Thyroid gland (tissue), 4 donors: ENCODE measurements at regions not wholly inside any gene's neighbourhood (a gene's known extent, or its start where the extent isn't known, plus 50 kb on each side); places are given as distances from the start of the nearest gene placed in this dataset.
"Not testable (repeated sequence)": the region's sequence is repeated elsewhere in the genome, so short reads cannot be mapped to it uniquely, and the experiment has no call there.

Experiments
- DNase-seq, 2 donors: peaks; one replicate each; pipeline ENCODE4 v3.0.0-alpha.2; 2019
- H3K27ac ChIP-seq, 3 donors: fragments of 200-600 bp; sonication (generic); 1 replicate in 2 of 3; 2 replicates in 1 of 3; pipeline ENCODE4 v1.5.1; 2016 to 2019; ENCODE audit warnings: mild to moderate bottlenecking in 1 of 3, moderate library complexity in 1 of 3
- H3K27me3 ChIP-seq: fragments of 200-600 bp; sonication (generic); one replicate; pipeline ENCODE4 v1.5.1; 2019
- H3K36me3 ChIP-seq, 2 donors: fragments of 200-600 bp; sonication (generic); one replicate each; pipeline ENCODE4 v1.5.1; 2016 to 2019
- H3K4me1 ChIP-seq, 2 donors: fragments of 200-600 bp; sonication (generic); one replicate each; pipeline ENCODE4 v1.5.1; 2017 to 2019
- H3K4me3 ChIP-seq, 3 donors: fragments of 200-600 bp; sonication (generic); replicated peaks in 1 of 3; 1 replicate in 2 of 3; 2 replicates in 1 of 3; pipeline ENCODE4 v1.5.1; 2016; ENCODE audit warnings: mild to moderate bottlenecking in 1 of 3
- H3K9me3 ChIP-seq: fragments of 200-600 bp; sonication (generic); one replicate; pipeline ENCODE4 v1.5.1; 2017
- CTCF ChIP-seq, 6 experiments: fragments of 200-600 bp in 3 of 6; fragments of 450-650 bp in 3 of 6; sonication (generic) in 3 of 6; IDR thresholded peaks; one replicate each; pipeline ENCODE4 v1.5.1; 2016 to 2019; ENCODE audit warnings: antibody characterized with exemption in 6 of 6, mild to moderate bottlenecking in 2 of 6, inconsistent platforms in 1 of 6, moderate library complexity in 1 of 6
- POLR2A ChIP-seq, 2 donors: fragments of 450-650 bp; IDR thresholded peaks; one replicate each; pipeline ENCODE4 v1.6.1; 2017; ENCODE audit warnings: antibody characterized with exemption in 2 of 2, mild to moderate bottlenecking in 2 of 2, moderate library complexity in 1 of 2
- WGBS, 2 donors: methylation state at CpG; one replicate each; pipeline ENCODE4 v1.1.5; 2017; 5-methylcytosine and 5-hydroxymethylcytosine counted together
- intact Hi-C: fragments of 100-400 bp; cut with DNase I; formaldehyde crosslinking; loops from one replicate; pipeline ENCODE4 v1.15.1; 2023

- Histone ChIP-seq H3K4me3 (no peak overlapping the region), H3K36me3 (no peaks in the 10 kb centered on the region), H3K27ac (no peak overlapping the region), H3K9me3 (no peaks in the 10 kb centered on the region), H3K27me3 (no peaks in the 10 kb centered on the region), H3K4me1 (no peaks in the 10 kb centered on the region)
- TF ChIP-seq CTCF (IDR thresholded peaks at IDR 0.05) = no peak
- TF ChIP-seq POLR2A (IDR thresholded peaks at IDR 0.05) = no peak
- WGBS, 2 donors = 70 to 85% methylated on average over 6 of the region's 6 CpGs
- intact Hi-C loops = no loop called here
- no peak for DNase-seq
Observed at GRCh38 chr13:21910546-21910945, 239.7 kb downstream of the FGF9 start.

GRCh38 chr13:21911646-21912298 is 240.9 kb downstream of the FGF9 start:
- WGBS, 2 donors = 78 to 93% methylated on average over 5 to 6 of the region's 6 CpGs
- TF ChIP-seq POLR2A (IDR thresholded peaks at IDR 0.05) (no peak), CTCF (IDR thresholded peaks at IDR 0.05) (no peak)
- Histone ChIP-seq H3K27me3 (no peaks in the 10 kb centered on the region), H3K36me3 (no peaks in the 10 kb centered on the region), H3K4me3 (no peak overlapping the region), H3K9me3 (no peaks in the 10 kb centered on the region), H3K27ac (no peak overlapping the region), H3K4me1 (no peaks in the 10 kb centered on the region)
- DNase-seq = no peak
- intact Hi-C loops = no loop called here

GRCh38 chr13:21913010-21913409 is 242.1 kb downstream of the FGF9 start:
- WGBS, 2 donors = 65 to 68% methylated on average over 8 of the region's 8 CpGs
- H3K27ac ChIP-seq = no peak overlapping the region
- no peaks in the 10 kb centered on the region for H3K36me3 ChIP-seq
- DNase-seq = no peak
- no peak for TF ChIP-seq CTCF (IDR thresholded peaks at IDR 0.05)
- TF ChIP-seq POLR2A (IDR thresholded peaks at IDR 0.05) = no peak
- H3K4me3 ChIP-seq = no peak overlapping the region
- no peaks in the 10 kb centered on the region for H3K4me1 ChIP-seq
- H3K27me3 ChIP-seq = no peaks in the 10 kb centered on the region
- no peaks in the 10 kb centered on the region for H3K9me3 ChIP-seq
- intact Hi-C loops = no loop called here

DNA sequence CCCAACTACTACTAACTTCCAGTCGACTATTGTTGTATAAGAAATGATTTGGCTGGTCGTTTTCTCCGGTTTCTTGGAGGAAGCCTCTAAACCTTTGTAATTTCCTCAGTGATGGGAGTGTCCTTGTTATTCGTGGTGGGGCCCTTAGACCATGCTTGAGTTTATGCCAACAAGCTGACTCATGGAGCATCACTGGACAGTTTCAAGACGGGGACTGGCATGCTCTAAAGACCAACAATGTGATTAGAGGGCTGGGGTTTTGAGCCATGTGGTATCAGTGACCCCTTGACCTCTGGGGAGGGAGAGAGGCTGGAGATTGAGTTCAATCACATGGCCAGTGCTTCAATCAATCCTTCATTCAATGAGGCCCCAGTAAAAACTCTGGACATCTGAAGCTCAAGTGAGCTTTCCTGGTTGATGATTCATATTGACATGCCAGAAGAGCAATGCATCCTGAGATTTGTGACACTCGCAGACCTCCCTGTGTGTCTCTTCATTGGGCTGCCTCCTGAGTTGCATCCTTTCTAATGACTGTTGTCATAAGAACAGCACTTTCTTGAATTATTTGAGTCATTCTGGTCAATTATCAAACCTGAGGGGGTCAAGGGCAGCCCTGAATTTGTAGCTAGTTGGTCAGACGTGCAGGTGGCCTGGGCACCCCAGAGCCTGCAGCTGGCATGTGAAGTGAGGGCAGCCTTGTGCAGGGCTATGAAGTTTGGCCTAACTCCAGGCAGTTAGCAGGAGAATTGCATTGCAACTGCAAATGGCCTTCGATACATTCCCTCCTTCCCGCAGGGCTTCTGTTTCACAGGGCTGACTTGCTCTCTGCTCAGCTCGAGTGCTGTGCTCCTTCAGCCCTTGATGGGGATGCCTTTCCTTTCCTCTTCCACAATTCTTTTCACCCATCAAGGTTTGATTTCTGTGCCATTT is 246.5 kb downstream of the FGF9 start:
- Histone ChIP-seq H3K27ac (no peak overlapping the region), H3K4me1 (no peaks in the 10 kb centered on the region), H3K4me3 (no peak overlapping the region), H3K27me3 (no peaks in the 10 kb centered on the region), H3K9me3 (no peaks in the 10 kb centered on the region), H3K36me3 (no peaks in the 10 kb centered on the region)
- no peak for DNase-seq
- intact Hi-C loops = no loop called here
- 74 to 82% methylated on average over 10 of the region's 10 CpGs for WGBS, 2 donors
- no peak for TF ChIP-seq POLR2A (IDR thresholded peaks at IDR 0.05)
- no peak for TF ChIP-seq CTCF (IDR thresholded peaks at IDR 0.05)

DNA sequence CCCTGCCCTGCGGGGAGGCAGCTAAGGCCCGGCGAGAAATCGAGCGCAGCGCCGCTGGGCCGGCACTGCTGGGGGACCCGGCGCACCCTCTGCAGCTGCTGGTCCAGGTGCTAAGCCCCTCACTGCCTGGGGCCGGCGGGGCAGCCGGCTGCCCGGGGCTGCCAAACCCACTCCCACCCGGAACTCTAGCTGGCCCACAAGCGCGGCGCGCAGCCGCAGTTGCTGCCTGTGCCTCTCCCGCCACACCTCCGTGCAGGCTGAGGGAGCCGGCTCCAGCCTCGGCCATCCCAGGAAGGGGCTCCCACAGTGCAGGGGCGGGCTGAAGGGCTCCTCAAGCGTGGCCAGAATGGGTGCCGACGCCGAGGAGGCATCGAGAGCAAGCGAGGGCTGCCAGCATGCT is 249.9 kb downstream of the FGF9 start:
- H3K4me1 ChIP-seq, H3K27ac ChIP-seq, H3K9me3 ChIP-seq, H3K36me3 ChIP-seq, H3K4me3 ChIP-seq, H3K27me3 ChIP-seq, DNase-seq, intact Hi-C loops: not testable (repeated sequence)
- 98 to 99% methylated on average over 13 to 16 of the region's 31 CpGs for WGBS, 2 donors
